Stomach (tissue), 4 donors: ENCODE measurements at regions not wholly inside any gene's neighbourhood (a gene's known extent, or its start where the extent isn't known, plus 50 kb on each side); places are given as distances from the start of the nearest gene placed in this dataset.

Experiments used
- POLR2A ChIP-seq, 4 donors: fragments of 450-650 bp; IDR thresholded peaks; one replicate each; pipeline ENCODE4 v1.6.1; 2016; ENCODE audit warnings: antibody characterized with exemption in 4 of 4, control low read depth in 2 of 4, mild to moderate bottlenecking in 1 of 4, moderate library complexity in 1 of 4
- TF ChIP-seq, protein P1 (sequence below), 7 experiments: fragments of 450-650 bp in 4 of 7; fragments of 200-600 bp in 3 of 7; sonication (generic) in 3 of 7; IDR thresholded peaks; one replicate each; pipeline ENCODE4 v1.5.1; 2016 to 2019; ENCODE audit warnings: antibody characterized with exemption in 7 of 7, control low read depth in 2 of 7, mild to moderate bottlenecking in 1 of 7

DNA sequence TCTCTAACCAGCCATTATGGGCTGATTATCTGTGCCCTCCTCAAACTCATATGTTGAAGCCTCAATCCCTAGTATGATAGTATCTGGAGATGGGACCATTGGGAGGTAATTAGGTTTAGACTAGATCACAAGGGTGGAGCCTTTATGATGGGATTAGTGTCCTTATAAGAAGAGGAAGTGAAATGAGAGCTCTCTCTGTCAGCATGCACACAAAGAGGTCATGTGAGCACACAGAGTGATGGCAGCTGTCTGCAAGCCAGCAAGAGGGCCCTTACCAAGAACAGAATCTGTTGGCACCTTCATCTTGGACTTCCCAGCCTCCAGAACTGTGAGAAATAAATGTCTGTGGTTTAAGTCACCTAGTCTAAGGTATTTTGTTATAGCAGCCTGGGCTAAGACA lies 101.9 kb downstream of the PCTP start:
- TF ChIP-seq, protein P1, sequence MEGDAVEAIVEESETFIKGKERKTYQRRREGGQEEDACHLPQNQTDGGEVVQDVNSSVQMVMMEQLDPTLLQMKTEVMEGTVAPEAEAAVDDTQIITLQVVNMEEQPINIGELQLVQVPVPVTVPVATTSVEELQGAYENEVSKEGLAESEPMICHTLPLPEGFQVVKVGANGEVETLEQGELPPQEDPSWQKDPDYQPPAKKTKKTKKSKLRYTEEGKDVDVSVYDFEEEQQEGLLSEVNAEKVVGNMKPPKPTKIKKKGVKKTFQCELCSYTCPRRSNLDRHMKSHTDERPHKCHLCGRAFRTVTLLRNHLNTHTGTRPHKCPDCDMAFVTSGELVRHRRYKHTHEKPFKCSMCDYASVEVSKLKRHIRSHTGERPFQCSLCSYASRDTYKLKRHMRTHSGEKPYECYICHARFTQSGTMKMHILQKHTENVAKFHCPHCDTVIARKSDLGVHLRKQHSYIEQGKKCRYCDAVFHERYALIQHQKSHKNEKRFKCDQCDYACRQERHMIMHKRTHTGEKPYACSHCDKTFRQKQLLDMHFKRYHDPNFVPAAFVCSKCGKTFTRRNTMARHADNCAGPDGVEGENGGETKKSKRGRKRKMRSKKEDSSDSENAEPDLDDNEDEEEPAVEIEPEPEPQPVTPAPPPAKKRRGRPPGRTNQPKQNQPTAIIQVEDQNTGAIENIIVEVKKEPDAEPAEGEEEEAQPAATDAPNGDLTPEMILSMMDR (IDR thresholded peaks at IDR 0.05): no peak
- no peak for TF ChIP-seq POLR2A (IDR thresholded peaks at IDR 0.05)
